Endodermal cell (in vitro differentiated cells): ENCODE measurements at regions not wholly inside any gene's neighbourhood (a gene's known extent, or its start where the extent isn't known, plus 50 kb on each side); places are given as distances from the start of the nearest gene placed in this dataset.

Source experiments
- DNase-seq: peaks from one replicate; pipeline ENCODE4 v3.0.0-alpha.2; 2017
- H3K27ac ChIP-seq: 2 replicates; pipeline ENCODE4 v1.5.1; 2013; ENCODE audit warnings: mild to moderate bottlenecking, low read depth, low read length, moderate library complexity
- H3K27me3 ChIP-seq: 2 replicates; pipeline ENCODE4 v1.6.1; 2013; ENCODE audit warnings: mild to moderate bottlenecking, low read length, moderate library complexity; ENCODE audit not compliant: insufficient read depth, control insufficient read depth, poor library complexity, severe bottlenecking
- H3K36me3 ChIP-seq: 2 replicates; pipeline ENCODE4 v1.7.0; 2013; ENCODE audit warnings: mild to moderate bottlenecking, low read length, moderate library complexity; ENCODE audit not compliant: control insufficient read depth, insufficient read depth
- H3K4me1 ChIP-seq: one replicate; pipeline ENCODE4 v1.7.0; 2013; ENCODE audit warnings: low read length; ENCODE audit not compliant: control insufficient read depth, insufficient read depth
- H3K4me3 ChIP-seq: 2 replicates; pipeline ENCODE4 v1.5.1; 2013; ENCODE audit warnings: mild to moderate bottlenecking, low read length, moderate library complexity
- H3K9ac ChIP-seq: 2 replicates; pipeline ENCODE4 v1.6.1; 2013; ENCODE audit warnings: mild to moderate bottlenecking, low read length, moderate library complexity; ENCODE audit not compliant: poor library complexity, severe bottlenecking; ENCODE audit errors: extremely low read depth
- H3K9me3 ChIP-seq: 2 replicates; pipeline ENCODE4 v1.6.1; 2013; ENCODE audit warnings: mild to moderate bottlenecking, low read length, moderate library complexity; ENCODE audit not compliant: control insufficient read depth
- H3K27ac Mint-ChIP-seq: 2 replicates; pipeline ENCODE4 v1.8.0; 2020; ENCODE audit warnings: mixed read lengths
- H3K27me3 Mint-ChIP-seq: 2 replicates; pipeline ENCODE4 v1.8.0; 2021; ENCODE audit warnings: mild to moderate bottlenecking, mixed read lengths; ENCODE audit not compliant: insufficient read depth
- H3K36me3 Mint-ChIP-seq: 2 replicates; pipeline ENCODE4 v1.8.0; 2020; ENCODE audit warnings: low read depth, mixed read lengths
- H3K4me1 Mint-ChIP-seq: 2 replicates; pipeline ENCODE4 v1.8.0; 2020; ENCODE audit warnings: mixed read lengths
- H3K4me3 Mint-ChIP-seq: 2 replicates; pipeline ENCODE4 v1.8.0; 2020; ENCODE audit warnings: mild to moderate bottlenecking, moderate library complexity, mixed read lengths
- H3K9me3 Mint-ChIP-seq: 2 replicates; pipeline ENCODE4 v1.8.0; 2020; ENCODE audit warnings: mild to moderate bottlenecking, mixed read lengths
- CTCF ChIP-seq: fragments of 200-600 bp; sonication (generic); conservative IDR thresholded peaks from 2 replicates; pipeline ENCODE4 v1.5.0; 2021; ENCODE audit warnings: antibody characterized with exemption, mild to moderate bottlenecking
- WGBS, 2 experiments: methylation state at CpG; one replicate each; pipeline versions ENCODE4 v1.1.5 to v1.1.7; 2013; ENCODE audit warnings: missing lambda C conversion rate in 2 of 2, mixed read lengths in 1 of 2; ENCODE audit not compliant: insufficient coverage in 1 of 2, insufficient read length in 1 of 2; 5-methylcytosine and 5-hydroxymethylcytosine counted together

DNA sequence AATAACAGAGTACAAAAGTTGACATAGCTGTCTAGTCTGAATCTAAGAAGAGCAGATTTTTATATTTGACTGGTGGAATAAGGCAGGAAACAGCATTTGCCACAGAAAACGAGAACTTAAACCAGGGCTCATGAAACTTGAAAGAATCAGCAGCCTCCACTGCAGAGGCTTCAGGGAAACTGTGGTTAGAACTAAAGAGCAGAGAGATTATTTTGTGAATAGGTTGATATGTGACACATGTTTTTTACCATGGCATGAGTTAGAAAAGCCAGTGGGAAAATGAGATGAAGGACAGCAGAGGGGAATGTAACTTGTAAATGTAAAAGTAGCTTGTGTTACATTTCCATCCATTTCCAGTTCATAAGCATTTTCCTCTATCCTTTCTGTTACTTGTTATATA lies 63.7 kb upstream of the CAMK2D start:
- Histone ChIP-seq H3K9me3 (no peaks in the 10 kb centered on the region), H3K4me3 (no peak overlapping the region), H3K9ac (no peak overlapping the region), H3K27ac (no peak overlapping the region), H3K36me3 (no peaks in the 10 kb centered on the region), H3K27me3 (no peaks in the 10 kb centered on the region), H3K4me1 (no peaks in the 10 kb centered on the region)
- 86 to 89% methylated on average over 1 of the region's 1 CpG for WGBS, 2 experiments
- H3K27ac Mint-ChIP-seq: no peak overlapping the region
- no peaks in the 10 kb centered on the region for H3K36me3 Mint-ChIP-seq
- no peak for DNase-seq
- H3K9me3 Mint-ChIP-seq: no peaks in the 10 kb centered on the region
- H3K4me1 Mint-ChIP-seq: peaks cover 5% of the 10 kb centered on the region
- no peaks in the 10 kb centered on the region for H3K27me3 Mint-ChIP-seq
- H3K4me3 Mint-ChIP-seq: no peak overlapping the region
- no peak for TF ChIP-seq CTCF

DNA sequence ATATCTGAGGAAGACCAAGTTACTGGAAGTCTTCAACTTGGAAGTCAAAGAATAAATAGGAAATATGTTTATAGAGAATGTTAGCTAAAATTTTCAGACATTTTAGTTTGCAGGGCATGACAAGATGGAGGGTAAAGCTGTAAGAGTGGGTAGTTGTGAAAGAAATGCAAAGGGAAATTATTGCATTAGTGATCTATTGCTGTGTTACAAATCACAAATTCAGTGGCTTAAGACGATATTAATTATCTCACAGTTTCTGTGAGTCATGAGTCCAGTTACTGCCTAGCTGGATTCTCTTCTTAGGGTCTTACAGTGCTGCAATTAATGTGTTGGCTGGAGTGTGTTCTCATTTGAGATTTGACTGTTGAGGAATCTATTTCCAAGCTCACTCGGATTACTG lies 62.9 kb upstream of the CAMK2D start:
- Histone ChIP-seq H3K27me3 (no peaks in the 10 kb centered on the region), H3K36me3 (no peaks in the 10 kb centered on the region), H3K9ac (no peak overlapping the region), H3K4me3 (no peak overlapping the region), H3K9me3 (no peaks in the 10 kb centered on the region), H3K27ac (no peak overlapping the region), H3K4me1 (no peaks in the 10 kb centered on the region)
- WGBS, 2 experiments: 96 to 100% methylated on average over 1 to 2 of the region's 2 CpGs
- TF ChIP-seq CTCF: no peak
- no peak overlapping the region for H3K27ac Mint-ChIP-seq
- no peak overlapping the region for H3K4me3 Mint-ChIP-seq
- no peaks in the 10 kb centered on the region for H3K9me3 Mint-ChIP-seq
- no peaks in the 10 kb centered on the region for H3K36me3 Mint-ChIP-seq
- DNase-seq: no peak
- no peaks in the 10 kb centered on the region for H3K27me3 Mint-ChIP-seq
- H3K4me1 Mint-ChIP-seq: peaks cover 2% of the 10 kb centered on the region

GRCh38 chr4:113823291-113823659 lies 61.7 kb upstream of the CAMK2D start:
- H3K4me1 ChIP-seq: no peaks in the 10 kb centered on the region
- H3K4me1 Mint-ChIP-seq: peaks cover 2% of the 10 kb centered on the region
- H3K9ac ChIP-seq: no peak overlapping the region
- no peaks in the 10 kb centered on the region for H3K36me3 ChIP-seq
- whole genome bisulfite sequencing, 2 experiments: 20 to 84% methylated on average over 1 to 2 of the region's 2 CpGs
- H3K4me3 Mint-ChIP-seq: no peak overlapping the region
- H3K27ac Mint-ChIP-seq: no peak overlapping the region
- H3K9me3 ChIP-seq: no peaks in the 10 kb centered on the region
- H3K27ac ChIP-seq: no peak overlapping the region
- no peak overlapping the region for H3K4me3 ChIP-seq
- H3K36me3 Mint-ChIP-seq: no peaks in the 10 kb centered on the region
- H3K27me3 Mint-ChIP-seq: no peaks in the 10 kb centered on the region
- no peak for DNase-seq
- H3K27me3 ChIP-seq: no peaks in the 10 kb centered on the region
- TF ChIP-seq CTCF: no peak
- no peaks in the 10 kb centered on the region for H3K9me3 Mint-ChIP-seq
